ENCODE measurements at regions not wholly inside any gene's neighbourhood (a gene's known extent, or its start where the extent isn't known, plus 50 kb on each side); places are given as distances from the start of the nearest gene placed in this dataset.

GRCh38 chr10:90999512-91000172 is 78.8 kb upstream of the ANKRD1 start:
- TF ChIP-seq USF1 (IDR thresholded peaks at IDR 0.05; ENCODE audit: borderline replicate concordance, low read depth) = no peak
- no peak for TF ChIP-seq MAX (IDR thresholded peaks at IDR 0.05; ENCODE audit: low read depth)
- no peak for TF ChIP-seq POLR2AphosphoS5 (IDR thresholded peaks at IDR 0.05; ENCODE audit: low read depth, low read length)
- no peak for TF ChIP-seq NFIC (IDR thresholded peaks at IDR 0.05; ENCODE audit: borderline replicate concordance)
- no peak for TF ChIP-seq CTCF (IDR thresholded peaks at IDR 0.05)
- TF ChIP-seq, protein P1, sequence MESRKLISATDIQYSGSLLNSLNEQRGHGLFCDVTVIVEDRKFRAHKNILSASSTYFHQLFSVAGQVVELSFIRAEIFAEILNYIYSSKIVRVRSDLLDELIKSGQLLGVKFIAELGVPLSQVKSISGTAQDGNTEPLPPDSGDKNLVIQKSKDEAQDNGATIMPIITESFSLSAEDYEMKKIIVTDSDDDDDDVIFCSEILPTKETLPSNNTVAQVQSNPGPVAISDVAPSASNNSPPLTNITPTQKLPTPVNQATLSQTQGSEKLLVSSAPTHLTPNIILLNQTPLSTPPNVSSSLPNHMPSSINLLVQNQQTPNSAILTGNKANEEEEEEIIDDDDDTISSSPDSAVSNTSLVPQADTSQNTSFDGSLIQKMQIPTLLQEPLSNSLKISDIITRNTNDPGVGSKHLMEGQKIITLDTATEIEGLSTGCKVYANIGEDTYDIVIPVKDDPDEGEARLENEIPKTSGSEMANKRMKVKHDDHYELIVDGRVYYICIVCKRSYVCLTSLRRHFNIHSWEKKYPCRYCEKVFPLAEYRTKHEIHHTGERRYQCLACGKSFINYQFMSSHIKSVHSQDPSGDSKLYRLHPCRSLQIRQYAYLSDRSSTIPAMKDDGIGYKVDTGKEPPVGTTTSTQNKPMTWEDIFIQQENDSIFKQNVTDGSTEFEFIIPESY (IDR thresholded peaks at IDR 0.05; ENCODE audit: borderline replicate concordance, low read depth) = no peak
- TF ChIP-seq, protein P2, sequence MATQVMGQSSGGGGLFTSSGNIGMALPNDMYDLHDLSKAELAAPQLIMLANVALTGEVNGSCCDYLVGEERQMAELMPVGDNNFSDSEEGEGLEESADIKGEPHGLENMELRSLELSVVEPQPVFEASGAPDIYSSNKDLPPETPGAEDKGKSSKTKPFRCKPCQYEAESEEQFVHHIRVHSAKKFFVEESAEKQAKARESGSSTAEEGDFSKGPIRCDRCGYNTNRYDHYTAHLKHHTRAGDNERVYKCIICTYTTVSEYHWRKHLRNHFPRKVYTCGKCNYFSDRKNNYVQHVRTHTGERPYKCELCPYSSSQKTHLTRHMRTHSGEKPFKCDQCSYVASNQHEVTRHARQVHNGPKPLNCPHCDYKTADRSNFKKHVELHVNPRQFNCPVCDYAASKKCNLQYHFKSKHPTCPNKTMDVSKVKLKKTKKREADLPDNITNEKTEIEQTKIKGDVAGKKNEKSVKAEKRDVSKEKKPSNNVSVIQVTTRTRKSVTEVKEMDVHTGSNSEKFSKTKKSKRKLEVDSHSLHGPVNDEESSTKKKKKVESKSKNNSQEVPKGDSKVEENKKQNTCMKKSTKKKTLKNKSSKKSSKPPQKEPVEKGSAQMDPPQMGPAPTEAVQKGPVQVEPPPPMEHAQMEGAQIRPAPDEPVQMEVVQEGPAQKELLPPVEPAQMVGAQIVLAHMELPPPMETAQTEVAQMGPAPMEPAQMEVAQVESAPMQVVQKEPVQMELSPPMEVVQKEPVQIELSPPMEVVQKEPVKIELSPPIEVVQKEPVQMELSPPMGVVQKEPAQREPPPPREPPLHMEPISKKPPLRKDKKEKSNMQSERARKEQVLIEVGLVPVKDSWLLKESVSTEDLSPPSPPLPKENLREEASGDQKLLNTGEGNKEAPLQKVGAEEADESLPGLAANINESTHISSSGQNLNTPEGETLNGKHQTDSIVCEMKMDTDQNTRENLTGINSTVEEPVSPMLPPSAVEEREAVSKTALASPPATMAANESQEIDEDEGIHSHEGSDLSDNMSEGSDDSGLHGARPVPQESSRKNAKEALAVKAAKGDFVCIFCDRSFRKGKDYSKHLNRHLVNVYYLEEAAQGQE (IDR thresholded peaks at IDR 0.05; ENCODE audit: low read depth, low read length) = no peak
- no peak for TF ChIP-seq YY1 (IDR thresholded peaks at IDR 0.05; ENCODE audit: low read depth)
- TF ChIP-seq JUND (IDR thresholded peaks at IDR 0.05) = no peak
- no peak for TF ChIP-seq FOXJ3 (CRISPR knock-in tag; IDR thresholded peaks at IDR 0.05)

All from SK-N-SH (cell line).